ENCODE measurements at regions not wholly inside any gene's neighbourhood (a gene's known extent, or its start where the extent isn't known, plus 50 kb on each side); places are given as distances from the start of the nearest gene placed in this dataset.
"Not testable (repeated sequence)": the region's sequence is repeated elsewhere in the genome, so short reads cannot be mapped to it uniquely, and the experiment has no call there.

DNA sequence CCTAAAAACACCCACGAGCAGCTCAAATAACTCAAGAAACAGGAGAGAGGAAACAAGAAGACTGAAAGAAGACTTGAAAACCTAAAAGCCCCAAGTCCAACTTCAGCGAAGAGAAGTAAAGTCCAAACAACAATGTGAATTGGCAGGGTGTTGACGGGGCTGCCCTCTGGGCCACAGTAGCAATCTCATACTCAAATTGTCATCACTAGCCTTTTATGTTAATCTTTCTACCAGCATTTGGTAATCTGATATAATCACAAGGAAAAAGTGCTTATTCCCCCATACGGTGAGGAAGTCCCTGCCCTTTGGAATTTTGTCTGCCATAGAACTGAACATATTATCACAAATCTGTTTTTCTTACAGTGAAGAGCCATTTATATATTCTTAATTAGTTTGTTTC is 51.5 kb upstream of the IFNE start:
- DNase-seq: no peak

DNA sequence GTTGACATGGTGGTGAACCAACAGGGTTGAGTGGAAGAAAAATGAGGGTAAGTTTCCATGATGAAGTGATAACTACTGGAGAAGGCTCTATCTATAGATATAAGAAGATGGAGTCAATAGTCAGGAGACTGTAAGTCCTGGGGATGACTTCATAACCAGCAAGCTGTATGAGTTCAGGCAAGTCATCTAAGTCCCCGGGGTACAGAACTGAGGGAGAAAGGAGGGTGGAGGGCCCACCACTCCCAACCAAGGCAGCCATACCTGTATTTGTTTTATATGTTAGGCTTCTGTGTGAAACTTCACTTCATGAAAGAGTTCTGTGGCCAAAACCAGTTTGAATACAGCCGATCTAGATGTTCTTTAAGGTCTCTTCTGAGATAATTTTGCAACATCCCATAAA is 53.3 kb upstream of the IFNE start:
- DNase-seq: no peak

DNA sequence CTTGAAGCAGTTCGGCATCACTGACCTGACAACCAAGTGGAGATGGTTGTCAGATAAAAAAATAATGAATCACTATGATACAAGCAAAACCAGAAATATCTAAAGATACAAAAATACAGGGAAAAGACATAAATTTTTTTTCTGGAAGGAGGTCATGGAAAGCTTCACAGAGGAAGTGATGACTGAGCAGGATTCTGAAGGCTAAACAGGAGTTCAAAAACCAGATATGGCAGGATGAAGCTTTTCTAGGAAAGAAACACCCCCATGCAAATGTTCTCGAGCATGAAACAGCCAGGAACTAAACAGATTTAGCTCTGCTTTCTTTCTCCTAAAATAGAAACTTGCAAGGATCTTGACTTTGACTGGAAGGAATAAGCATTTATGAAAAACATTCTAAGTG is 60.7 kb upstream of the IFNE start:
- DNase-seq: peak; percentile 45

DNA sequence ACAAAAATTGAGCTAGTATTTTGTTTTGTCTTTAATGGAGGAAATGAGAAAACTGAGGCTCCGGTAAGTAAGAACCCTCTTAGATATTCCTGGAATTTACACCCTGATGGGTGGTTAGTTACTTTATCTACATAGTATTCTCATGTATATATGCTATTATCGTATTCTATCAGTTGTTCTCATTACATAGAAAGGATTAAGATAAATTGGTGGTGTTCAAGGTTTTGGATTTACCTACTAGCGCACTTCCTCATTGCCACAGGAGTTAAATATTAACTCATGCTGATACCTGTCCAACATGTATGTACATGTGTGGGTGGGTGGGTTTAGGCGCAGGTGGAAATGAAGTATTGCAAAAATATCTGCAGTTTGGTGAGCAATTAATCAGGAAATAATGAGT is 61.1 kb upstream of the IFNE start:
- DNase-seq: no peak

DNA sequence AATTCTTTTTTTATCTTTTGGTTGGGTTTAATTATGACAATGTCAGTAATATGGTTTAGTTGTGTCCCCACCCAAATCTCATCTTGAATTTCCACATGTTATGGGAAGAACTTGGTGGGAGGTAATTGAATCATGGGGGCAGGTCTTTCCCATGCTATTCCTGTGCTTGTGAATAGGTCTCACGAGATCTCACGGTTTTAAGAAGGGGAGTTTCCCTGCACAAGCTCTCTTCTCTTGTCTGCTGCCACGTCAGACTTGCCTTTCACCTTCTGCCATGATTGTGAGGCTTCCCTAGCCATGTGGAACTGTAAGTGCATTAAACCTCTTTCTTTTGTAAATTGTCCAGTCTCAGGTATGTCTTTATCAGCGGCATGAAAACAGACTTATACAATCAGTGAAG is 61.7 kb upstream of the IFNE start:
- not testable (repeated sequence) for DNase-seq

DNA sequence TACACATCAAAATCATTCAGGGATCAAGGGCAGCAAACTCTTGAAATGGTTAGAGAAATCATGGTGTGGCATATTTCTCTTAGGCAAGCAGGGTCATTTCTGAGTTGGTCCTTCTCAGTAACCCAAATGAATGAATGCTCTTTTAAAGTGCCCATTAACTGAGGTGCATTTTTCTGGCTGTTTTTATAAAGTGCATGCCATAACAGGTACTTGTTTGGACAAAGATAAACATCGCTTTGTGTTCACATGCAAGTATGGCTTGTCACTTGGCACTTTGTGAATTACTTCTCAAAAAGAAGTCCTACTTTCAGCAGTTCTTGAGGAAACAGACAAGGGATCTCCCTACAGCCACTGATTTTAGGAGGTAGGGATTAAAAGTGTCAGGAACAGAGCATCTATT is 64.8 kb upstream of the IFNE start:
- DNase-seq: no peak

DNA sequence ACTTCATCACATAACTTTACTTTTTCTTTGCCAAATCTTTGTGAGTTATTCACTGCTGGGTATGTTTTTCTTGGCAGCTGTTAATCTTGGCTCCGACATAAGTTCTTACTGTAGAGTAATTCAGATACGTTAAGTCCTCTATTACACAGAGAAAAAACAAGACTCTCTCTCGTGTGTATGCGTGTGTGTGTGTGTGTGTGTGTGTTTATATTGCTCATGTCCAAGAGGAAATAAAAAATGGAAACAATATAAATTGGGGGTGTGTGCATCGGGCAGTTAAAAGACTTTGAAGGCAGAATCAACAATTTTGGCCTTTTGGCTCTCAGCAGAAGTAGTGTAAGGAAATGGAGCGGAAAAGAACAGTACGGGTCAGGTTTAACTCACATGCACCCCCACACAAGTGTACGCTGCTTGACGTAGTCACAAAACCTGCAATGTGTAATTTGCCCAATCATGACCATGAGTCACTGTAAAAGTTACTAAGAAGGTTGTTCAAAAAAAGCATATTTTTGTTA is 67.2 kb upstream of the IFNE start:
- DNase-seq: peak; percentile 98

DNA sequence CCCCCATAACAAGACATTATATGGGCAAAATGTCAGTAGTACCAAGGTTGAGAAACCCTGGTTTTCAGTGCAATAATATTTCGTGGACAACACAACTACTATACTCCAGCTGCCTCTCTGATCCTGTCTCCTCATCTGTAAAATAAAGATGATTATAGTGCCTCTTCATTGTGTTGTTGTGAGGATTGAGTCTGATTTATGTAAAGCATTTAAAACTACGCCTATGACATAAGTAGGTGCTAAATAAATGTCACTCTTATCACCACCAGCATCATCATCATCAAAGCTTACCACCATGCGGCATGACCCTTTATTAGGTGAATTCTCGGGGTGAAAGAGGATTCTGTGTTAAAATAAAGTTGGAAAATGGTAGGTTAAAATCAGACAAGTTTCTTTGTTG is 67.8 kb upstream of the IFNE start:
- DNase-seq: no peak

DNA sequence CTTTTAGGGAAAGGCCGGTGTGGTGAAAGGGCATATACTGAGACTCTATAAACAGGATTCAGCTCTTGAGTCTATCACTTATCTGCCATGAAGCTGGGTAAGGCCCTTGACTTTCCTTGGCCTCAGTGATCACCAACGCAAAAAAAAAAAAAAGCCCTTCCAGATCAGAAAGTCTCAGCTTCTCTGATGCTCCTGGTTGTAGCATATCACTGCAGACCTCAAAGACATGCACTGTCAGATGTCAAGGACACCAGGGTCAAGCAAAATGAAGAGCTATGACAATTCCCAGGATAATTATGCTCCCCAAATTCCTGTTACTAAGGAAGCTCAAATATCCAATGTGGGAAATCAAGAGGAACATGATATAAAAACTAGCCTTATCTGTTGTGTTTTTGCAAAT is 68.3 kb upstream of the IFNE start:
- DNase-seq: no peak

DNA sequence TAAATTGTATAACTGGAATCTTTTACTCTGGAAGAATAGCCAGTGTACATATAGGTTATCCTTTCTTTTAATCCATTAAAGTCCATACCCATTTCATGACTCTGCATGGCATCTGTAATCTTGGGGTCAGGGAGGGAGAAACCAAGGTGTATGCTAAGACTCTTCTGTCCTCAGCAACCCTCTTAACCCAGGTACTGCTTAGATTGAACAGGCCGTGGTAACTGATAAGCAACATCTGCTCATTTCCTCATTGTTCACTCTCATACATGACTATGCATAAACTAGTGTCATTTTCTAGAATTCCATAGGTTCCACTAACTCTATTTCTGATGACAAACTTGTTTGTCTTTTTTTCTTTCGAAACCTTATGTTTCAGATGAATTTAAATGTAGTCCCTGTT is 69.3 kb upstream of the IFNE start:
- no peak for DNase-seq

DNA sequence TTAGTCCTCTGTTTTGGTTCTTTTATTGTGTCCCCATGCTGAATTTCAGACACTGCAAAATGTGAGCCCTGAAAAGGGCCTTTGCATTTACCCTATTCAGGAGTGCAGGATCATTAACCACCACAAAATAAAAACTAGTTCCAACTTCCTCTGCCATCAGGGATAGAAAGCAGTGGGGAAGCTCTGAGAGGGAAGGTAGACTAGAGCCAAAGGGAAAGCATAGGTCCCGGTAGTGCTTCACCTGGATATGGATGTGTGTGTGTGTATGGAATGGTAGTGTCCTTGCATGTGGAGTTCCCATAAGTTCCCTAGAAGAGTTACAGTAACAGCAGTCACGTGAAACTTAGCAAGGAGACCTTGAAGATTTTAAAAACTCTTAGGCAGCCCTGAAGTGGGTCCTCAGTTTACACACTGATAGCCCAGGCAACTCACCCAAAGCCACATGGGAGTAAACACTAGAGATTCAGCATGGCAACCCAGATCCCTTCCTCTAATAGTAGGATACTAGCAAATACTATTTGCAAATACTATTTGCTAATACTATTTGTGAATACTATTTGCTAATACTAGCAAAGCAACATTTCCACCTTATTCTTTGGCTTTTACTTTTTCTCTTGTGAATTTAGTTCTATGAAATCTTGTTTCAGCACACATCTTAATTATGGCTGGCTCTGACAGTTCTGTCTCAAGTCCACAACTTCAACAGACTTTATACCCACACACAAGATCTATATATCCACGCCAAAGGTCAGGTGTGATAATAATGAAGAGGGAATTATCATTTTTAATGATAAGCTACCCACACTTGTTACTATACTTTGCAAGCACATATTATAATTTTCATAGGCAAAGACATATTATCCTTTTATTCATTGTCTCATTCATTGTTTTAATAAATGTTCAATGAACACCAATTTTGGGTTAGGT is 70.4 kb upstream of the IFNE start:
- no peak for DNase-seq

DNA sequence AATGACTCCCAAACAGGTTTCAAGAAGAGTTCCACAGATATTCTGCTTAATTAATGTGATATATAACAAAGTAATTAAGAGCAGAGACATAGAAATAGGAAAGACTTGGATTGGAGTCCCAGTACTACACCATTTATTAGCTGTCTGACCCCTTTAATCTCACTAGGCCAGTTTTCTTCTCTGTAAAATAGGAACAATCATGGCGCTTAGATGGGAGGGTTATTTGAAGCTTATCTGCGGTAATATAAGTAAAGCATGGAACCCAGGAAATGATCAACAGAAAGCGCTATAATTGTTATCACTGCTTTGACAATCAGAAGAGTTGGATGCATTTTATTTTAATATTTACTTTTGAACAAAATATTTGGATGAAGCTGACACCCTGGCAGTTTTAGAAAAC is 71.3 kb upstream of the IFNE start:
- DNase-seq: no peak

DNA sequence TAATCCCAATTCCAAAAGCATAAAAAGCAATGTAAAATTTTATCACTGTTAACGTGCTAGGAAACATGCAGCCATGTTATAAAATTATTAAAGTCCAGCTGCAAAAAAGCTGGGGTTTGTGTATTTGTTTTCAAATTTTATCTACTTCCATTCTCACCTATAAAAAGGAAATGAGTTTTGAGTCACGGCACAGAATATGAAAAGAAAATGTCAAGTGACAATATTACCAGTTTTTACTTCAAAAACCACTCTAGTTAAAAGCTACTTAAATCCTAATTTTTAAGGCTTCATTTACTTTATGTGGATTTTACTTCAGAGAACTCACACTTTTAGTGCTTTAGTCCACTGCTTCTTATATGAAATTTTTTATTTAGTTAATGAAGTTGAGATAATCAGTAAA is 72.7 kb upstream of the IFNE start:
- DNase-seq: no peak

DNA sequence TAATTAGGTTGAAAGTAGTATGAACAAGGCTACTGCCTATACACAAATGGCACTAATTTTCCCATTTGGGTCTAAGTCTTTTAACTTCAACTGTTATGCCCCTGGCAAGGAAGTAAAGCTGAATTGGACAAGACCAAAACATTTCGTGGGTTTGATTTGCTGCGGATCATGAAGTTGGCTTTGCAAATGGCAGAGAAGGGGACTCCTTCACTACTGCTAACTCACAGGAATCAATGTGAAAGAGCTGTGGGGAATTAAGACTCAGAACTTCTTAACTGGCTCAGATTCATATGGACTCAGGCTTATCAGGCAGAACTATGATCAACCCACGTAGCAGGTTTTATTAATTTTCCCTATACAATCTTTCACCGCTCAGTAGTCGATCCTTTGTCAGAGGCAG is 73.8 kb upstream of the IFNE start:
- DNase-seq: no peak

DNA sequence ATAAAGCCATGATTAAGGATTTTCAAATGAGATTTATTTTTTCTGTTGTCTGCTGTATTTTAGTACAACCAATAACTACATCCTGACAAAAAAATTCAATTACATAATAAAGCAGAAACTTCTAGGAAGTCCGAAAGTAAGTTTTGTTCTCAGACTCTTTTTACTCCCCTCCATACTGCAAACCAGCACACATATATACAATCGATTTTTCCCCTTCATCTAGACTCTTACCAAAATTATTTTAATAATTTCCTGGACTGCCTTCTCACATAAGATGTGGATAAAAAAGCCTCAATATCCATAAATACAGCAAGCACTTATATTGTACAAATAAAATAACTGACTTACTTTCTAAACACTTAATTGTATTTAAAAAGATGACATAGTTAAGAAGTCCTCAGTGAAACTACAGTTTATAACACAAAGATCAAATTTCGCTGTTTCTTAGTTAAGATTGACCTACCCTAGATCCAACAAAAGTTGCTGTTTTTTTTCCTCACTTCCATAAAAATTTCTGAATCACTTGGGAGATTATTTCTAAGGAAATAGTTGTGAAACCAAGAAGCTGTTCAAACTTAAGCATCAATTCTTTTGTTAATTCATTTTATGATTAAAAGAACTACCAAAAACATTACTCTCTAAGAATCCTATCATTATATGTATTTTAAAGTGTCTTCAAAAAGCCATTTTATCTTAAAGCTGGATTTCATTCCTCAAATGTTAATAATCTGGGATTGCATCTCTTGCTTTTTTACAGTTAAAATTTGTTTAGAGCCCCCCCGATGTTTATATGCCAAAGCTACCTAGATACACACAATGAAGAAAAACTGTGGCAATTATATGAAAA is 74.7 kb upstream of the IFNE start:
- no peak for DNase-seq

DNA sequence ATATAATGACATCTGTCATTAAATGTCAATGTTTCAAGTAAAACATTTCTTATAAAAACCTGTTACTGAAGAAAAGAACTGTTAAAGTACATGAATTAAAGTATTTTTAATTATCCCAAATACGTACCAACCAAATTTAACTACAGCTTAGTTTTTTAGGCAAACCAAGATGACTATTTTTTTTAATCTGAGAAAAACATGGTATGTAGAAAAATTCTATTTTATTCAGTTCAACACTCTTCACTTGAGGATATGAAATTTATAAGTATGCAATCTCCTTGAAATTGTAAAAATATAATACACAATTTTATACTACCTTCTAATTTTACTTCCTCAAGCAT is 75.3 kb upstream of the IFNE start:
- no peak for DNase-seq

DNA sequence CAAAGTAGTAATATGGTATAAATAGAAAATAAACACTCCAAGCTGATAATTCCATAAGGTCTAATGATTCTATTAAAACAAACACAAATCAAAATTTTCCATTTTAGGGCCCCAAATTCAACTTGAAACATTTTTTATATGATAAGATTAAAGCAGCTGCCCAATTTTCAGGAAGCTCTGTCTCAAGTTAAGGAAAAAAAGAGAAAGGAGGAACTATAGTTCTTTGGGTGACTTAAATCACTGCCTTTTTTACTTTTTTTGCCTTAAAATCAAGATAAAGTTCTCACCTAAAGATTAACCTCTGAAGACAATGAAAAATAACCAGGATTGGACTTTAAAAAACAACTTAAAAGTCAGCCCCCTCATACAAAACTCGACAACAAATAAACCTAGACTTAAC is 76.0 kb upstream of the IFNE start:
- DNase-seq: no peak

DNA sequence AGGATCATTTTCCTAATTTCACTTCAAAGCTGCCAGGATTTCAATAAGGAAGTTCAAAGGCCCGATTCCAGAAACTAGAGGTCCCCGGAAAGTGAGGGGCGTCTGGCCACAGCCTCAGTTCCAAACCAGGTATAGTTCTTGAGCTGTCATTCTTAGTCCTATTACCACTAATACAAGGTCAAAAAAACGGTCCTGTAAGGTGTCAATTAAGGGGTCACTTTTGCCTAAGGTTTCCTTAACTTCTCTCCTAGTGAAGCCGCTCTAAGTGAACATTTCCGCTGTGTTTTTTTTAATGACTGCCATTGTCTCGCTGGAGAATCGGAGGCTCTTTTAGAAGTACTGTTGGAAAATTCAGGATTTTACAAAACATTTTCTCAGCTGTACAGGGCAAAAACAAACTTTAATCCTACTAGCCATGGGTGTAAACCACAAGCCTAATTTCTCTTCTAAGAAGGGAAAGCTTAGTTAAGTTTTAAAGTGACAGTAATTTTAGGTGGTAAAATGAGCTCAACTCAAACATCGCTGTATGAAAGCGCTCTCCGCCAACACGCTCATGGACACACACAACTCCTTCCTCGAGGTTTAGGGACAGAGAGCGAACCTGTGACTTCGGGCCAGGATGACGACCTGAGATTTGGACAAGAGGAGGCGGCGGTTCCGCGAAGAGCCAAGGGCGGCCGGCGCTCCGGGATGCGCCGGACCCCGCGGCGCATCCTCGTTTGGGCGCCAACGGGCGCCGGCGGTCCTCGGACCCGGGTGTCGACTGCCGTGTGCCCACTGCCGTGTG is 76.7 kb upstream of the IFNE start:
- peak; percentile 49 for DNase-seq

DNA sequence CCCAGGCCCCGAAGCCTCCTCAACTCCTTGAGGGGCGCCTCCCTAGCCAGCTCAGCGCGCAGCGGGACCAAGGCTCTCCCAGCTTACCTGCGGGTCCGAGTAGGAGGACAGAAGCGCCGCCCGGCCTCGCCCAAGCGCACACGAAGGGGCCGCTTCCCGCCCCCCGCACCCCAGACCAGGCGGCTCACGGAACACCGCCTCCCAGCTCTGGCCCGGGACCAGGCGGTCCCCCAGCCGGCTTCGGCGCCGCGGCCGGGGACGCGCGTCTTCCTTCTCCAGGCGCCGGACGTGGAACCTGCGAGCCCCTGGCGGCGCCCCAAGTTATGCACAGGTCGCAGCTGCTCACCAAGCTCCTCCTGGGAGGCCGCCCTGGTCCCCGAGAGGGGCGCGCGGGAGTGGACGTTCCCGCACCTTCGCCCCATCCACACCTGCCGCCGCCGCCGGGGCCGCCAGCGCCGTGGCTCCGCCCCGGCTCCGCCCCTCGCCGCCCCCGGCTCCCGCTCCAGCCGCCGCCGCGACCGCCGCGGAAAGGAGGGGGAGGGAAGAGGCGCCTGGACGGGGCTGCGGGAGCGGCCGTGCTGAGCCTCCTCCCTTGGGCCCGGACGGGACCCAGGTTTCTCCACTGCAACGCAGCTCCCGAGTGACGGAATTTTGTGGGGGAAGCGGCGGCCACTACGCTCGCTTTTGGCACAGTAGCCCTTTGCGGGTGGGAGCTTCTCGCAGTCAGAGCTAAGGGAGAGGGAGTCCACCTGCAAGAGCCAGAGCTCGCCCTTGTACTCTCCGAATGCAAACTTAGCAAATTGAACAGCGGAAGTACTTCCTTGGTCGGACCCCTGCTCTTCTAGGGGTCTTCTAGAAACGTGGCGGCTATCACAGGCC is 77.5 kb upstream of the IFNE start:
- peak; percentile 59 for DNase-seq

DNA sequence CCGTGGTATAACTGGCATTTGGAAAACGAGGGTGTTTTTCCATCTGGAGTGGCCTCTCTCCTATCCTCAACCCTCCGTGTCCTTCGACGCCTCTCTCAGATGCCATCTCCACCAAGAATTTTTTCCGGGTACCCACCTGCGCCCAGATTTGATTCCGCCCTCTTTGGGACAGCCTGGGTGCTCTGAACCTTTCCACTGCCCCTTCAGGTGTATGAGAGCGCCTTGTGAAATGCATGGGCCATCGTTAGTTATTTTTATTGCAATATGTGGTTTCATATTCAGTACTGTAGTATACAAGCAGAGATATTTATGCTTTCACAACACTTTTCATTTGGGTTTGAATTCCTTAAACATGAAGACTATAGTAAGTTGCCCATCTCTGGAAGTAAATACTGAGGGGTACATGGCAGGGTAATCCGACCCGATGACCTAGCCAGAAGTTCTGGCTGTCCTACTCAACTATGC is 78.2 kb upstream of the IFNE start:
- DNase-seq: no peak

DNA sequence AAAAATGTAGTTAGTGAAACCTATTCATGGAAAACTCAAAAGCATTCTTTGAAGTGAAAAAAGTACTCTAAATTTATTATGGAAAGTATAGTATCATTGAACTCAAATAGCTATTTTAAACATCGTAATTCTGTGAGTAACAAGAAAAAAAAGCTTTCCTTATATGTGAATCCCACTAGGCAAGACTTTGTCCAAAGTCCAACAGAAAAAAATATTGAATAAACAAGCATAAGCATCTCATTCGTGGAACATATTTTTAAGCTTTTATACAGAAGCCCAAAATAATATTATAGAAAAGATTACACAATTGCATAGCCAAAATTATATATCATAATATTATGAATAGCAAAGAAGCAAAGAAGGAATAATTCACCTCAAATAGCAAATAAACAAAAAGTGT is 79.4 kb upstream of the IFNE start:
- DNase-seq: no peak

DNA sequence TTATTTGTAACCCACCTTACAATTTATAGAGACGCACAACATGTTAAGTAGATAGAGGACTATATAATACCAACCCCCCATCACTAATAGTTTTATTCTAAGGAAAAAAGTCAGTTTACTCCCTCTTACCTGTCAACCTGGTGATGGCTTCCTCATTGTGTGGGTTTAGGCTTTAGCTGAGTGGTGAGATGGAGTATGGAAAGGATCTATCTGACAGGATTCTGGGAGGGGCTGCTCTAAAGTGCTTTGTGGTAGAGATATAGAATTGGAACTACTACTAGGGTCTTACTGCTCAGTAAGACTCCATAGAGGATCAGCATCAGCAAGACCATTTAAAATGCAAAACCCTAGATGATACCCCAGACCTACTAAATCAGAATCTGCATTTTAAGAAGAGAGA is 82.1 kb upstream of the IFNE start:
- no peak for DNase-seq

All from fibroblast of skin of back (primary cell).